HG03175 (cell line): ENCODE measurements at regions not wholly inside any gene's neighbourhood (a gene's known extent, or its start where the extent isn't known, plus 50 kb on each side); places are given as distances from the start of the nearest gene placed in this dataset.
"Not testable (repeated sequence)": the region's sequence is repeated elsewhere in the genome, so short reads cannot be mapped to it uniquely, and the experiment has no call there.

Source experiments
- ATAC-seq: cut with Tn5 transposase; IDR thresholded peaks from one replicate; pipeline ENCODE4 v1.9.1; 2021; ENCODE audit warnings: mild to moderate bottlenecking, moderate library complexity; ENCODE audit not compliant: unreplicated experiment

DNA sequence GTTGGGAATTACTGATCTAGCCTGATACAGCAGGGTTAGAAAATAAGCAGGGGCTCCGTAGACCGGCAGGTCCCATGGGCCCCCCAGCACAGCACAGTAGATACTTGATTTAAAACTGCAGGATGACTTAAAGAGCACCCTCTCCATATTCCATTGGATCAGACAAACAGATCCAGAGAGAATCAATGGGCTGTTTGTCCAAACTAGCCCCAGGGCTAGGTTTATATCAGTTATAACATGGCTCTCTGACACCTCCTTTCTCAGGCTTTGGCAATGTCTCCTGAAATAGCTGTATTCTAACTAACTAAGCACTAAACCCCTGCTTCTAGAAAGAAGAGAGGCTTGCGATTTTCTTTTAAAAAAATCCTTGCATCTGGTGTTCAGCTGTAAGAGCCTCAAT is 100.4 kb upstream of the GALNT18 start:
- ATAC-seq: no peak

- no peak for ATAC-seq
Observed at GRCh38 chr11:11718511-11718910, 96.7 kb upstream of the GALNT18 start.

GRCh38 chr11:11717064-11717725 is 95.4 kb upstream of the GALNT18 start:
- no peak for ATAC-seq

DNA sequence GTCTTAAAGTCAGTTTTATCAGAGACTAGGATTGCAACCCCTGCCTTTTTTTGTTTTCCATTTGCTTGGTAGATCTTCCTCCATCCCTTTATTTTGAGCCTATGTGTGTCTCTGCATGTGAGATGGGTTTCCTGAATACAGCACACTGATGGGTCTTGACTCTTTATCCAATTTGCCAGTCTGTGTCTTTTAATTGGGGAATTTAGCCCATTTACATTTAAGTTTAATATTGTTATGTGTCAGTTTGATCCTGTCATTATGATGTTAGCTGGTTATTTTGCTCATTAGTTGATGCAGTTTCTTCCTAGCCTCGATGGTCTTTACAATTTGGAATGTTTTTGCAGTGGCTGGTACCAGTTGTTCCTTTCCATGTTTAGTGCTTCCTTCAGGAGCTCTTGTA is 93.3 kb upstream of the GALNT18 start:
- not testable (repeated sequence) for ATAC-seq

GRCh38 chr11:11710556-11710955 is 88.8 kb upstream of the GALNT18 start:
- no peak for ATAC-seq

DNA sequence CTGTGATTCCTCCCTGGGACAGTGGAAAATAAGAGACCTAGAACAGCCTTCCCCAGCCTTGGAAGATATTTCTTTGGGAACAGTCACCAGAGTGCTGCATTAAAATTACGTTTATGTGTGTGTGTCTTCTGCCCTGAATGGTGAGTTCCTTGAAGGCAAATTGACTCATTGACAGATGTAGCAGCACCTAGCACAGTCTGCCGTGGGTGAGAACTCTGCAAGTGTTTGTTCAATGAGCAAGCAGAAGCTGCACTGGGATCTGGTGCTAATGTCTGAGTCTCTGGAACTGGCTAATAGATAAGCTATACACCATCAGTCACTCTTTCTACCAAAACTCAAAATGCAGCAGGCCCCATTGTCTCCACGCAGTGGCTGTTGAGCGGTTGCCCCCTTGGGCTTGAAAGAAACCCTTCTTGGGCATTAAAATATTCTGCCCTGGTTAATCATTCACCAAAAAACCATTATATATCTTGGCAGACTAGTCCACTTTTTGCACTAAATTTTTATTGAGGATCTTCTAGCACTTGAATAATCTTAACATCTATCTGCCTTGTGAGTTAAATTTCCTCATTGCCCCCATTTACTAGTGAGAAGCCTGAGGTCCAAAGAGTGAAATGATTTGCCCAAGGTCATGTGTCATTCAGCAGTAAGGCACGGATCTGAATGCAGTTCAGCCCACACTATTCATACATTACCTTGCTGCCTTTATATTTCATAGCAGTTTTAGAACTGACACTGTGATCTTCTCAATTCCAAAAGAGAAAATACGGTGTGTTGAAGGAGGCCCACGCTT is 87.8 kb upstream of the GALNT18 start:
- no peak for ATAC-seq

DNA sequence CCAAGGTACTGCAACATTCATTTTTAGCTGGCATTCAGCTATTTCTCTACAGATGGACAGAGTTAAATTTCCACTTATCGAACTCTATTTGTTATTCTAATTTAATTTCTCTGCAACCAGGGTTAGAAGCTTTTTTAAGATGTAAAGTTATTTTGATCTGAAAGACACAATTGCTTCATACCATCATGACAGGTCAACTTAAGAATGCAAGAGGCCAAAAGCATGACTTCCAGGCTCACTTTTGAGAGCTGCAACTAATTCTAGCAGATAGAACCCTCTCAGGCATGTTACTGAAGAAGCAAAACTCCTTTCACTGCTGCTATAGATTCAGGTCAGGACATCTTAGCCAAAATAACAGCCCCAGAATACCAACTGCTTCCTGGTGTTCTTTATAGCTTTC is 86.5 kb upstream of the GALNT18 start:
- no peak for ATAC-seq

DNA sequence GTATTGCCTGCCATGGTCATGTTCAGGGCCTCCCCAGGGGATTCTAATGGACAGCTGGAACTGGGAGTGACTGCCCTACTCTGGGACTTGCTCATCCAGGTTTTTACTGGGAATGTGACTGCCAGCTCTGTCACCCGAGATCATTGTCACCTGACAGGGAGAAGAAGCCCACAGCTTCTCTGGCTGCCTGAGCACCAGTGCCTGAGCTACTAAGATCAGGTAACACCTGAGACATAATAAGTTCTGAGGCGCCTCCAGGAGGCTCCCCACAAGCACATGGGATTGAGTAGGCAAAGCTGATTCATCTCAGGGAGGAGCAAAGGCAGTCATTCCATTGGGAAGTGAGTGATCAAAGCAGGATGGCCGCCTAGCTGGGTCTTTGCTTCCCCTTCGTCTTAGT is 84.2 kb upstream of the GALNT18 start:
- no peak for ATAC-seq

DNA sequence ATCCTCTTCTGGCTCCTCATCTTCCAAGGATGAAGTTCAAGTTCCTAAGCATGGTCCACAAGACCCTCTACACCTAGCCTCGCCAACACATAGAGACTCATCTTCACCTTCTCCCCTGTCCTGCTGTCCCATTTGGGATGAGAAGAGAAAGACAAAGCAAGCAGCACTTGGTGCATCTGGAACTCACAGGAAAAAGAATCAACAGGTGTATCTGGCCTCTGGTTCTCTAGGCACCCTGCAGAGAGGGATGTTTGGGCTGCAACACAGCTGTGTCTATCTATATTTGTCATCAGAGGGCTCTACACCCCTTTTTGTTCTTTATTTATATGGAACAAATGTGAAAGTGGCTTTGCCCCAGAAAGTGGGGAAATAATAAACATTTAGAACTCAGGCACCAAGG is 82.1 kb upstream of the GALNT18 start:
- no peak for ATAC-seq

GRCh38 chr11:11701070-11701469 is 79.3 kb upstream of the GALNT18 start:
- ATAC-seq: no peak

DNA sequence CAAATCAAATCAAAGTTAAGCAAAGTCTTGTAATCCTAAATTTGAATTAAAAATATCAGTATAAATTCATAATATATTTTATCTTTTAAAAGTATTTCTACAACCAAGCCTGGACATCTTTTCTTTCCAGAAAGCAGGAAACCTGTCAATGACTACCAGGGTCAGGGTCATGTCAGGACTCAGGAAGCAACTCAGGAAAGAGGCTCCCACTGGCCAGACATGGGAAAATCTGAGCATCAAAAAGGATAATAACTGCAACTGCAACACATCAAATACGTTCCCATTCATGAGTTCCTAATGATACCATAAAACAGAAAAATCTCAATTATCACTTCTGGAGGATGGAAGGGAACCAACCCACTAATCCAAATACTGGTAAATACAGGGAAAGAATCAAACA is 76.0 kb upstream of the GALNT18 start:
- no peak for ATAC-seq

- no peak for ATAC-seq
Observed at GRCh38 chr11:11691296-11692151, 69.7 kb upstream of the GALNT18 start.

GRCh38 chr11:11681536-11681935 is 59.7 kb upstream of the GALNT18 start:
- no peak for ATAC-seq

GRCh38 chr11:11677672-11678356 is 56.0 kb upstream of the GALNT18 start:
- ATAC-seq: no peak

GRCh38 chr11:11675671-11676181 is 53.9 kb upstream of the GALNT18 start:
- ATAC-seq: no peak

DNA sequence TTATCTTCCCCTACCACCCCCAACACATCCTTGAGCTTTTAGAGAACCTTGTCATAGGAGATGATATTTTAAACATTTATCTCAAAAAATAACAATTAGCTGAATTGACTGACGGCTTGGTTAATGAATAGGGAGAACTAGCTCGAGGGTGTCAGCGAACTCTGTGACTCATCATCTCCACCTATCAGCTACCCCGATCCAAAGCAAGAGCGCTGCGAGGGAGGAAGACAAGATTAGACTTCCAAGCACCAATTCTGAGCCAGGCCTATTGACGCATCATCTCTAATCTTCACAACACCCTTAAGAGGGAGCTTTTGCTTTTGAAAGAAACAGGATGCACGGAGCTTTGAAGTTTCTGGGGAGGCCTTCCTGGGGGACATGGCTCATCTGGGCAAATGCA is 51.0 kb upstream of the GALNT18 start:
- no peak for ATAC-seq

- ATAC-seq: no peak
Observed at GRCh38 chr11:11672101-11672500, 50.3 kb upstream of the GALNT18 start.
